ENCODE measurements at regions not wholly inside any gene's neighbourhood (a gene's known extent, or its start where the extent isn't known, plus 50 kb on each side); places are given as distances from the start of the nearest gene placed in this dataset.

DNA sequence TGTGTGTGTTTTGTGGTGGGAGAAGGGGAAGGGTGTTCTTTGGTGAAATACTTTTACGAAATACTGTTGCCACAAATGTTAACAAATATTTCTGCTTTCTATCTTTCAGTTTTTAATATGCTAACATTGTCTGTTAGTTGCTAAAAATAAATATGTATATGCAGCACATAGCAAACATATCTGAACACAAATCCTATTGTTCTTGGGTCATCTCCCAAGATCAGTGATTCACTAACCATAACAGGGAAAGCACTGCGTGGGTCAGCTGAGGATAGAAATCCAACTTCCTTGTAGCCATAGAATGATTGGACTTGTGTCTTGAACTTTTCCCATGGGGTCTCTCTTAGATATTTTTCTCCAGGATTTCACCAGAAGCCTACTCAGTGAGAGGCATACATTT lies 250.3 kb upstream of the FAM47A start:
- no peaks in the 10 kb centered on the region for H3K9me3 ChIP-seq
- no peaks in the 10 kb centered on the region for H3K36me3 ChIP-seq
- TF ChIP-seq POLR2A (IDR thresholded peaks at IDR 0.05) = no peak
- TF ChIP-seq, protein P1, sequence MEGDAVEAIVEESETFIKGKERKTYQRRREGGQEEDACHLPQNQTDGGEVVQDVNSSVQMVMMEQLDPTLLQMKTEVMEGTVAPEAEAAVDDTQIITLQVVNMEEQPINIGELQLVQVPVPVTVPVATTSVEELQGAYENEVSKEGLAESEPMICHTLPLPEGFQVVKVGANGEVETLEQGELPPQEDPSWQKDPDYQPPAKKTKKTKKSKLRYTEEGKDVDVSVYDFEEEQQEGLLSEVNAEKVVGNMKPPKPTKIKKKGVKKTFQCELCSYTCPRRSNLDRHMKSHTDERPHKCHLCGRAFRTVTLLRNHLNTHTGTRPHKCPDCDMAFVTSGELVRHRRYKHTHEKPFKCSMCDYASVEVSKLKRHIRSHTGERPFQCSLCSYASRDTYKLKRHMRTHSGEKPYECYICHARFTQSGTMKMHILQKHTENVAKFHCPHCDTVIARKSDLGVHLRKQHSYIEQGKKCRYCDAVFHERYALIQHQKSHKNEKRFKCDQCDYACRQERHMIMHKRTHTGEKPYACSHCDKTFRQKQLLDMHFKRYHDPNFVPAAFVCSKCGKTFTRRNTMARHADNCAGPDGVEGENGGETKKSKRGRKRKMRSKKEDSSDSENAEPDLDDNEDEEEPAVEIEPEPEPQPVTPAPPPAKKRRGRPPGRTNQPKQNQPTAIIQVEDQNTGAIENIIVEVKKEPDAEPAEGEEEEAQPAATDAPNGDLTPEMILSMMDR (IDR thresholded peaks at IDR 0.05 in 4 of 5, conservative IDR thresholded peaks at IDR 0.05 in 1 of 5) = no peak
- no peak overlapping the region for H3K4me3 ChIP-seq
- in situ Hi-C loops (cut with MboI; ENCODE audit: low sequenced_read_pairs in 4 of 4) = no loop called here
- ATAC-seq (no peak), DNase-seq (no peak)
- intact Hi-C loops (cut with DNase I; ENCODE audit: low total_unique reads) = no loop called here
- H3K4me1 ChIP-seq = no peaks in the 10 kb centered on the region
- no peak overlapping the region for H3K27ac ChIP-seq
- H3K27me3 ChIP-seq = no peaks in the 10 kb centered on the region

DNA sequence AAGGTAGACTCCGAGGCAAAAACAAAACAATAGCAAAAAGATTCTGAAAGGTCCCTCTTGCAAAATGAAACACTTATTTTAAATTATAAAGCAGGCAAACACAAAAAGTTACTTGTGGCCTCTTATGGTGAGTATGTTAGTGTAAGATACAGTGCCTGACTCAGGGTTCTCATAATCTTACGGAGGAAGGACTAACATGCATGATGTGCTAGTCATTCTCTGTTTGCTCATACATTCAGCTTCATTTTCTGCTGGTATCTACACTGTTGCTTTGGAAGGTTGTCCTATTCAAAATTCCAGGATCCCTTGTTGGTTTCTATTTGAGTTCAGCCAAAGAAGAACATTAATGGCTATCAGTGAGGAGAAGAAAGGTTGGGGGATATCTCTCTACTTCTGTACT lies 249.1 kb upstream of the FAM47A start:
- in situ Hi-C loops (cut with MboI; ENCODE audit: low sequenced_read_pairs in 4 of 4) = no loop called here
- no peak for TF ChIP-seq POLR2A (IDR thresholded peaks at IDR 0.05)
- TF ChIP-seq, protein P1 (IDR thresholded peaks at IDR 0.05 in 4 of 5, conservative IDR thresholded peaks at IDR 0.05 in 1 of 5) = no peak
- no peaks in the 10 kb centered on the region for H3K9me3 ChIP-seq
- H3K4me3 ChIP-seq = no peak overlapping the region
- H3K4me1 ChIP-seq = no peaks in the 10 kb centered on the region
- H3K27me3 ChIP-seq = no peaks in the 10 kb centered on the region
- intact Hi-C loops (cut with DNase I; ENCODE audit: low total_unique reads) = no loop called here
- H3K27ac ChIP-seq = no peak overlapping the region
- DNase-seq = no peak
- ATAC-seq = no peak
- no peaks in the 10 kb centered on the region for H3K36me3 ChIP-seq

DNA sequence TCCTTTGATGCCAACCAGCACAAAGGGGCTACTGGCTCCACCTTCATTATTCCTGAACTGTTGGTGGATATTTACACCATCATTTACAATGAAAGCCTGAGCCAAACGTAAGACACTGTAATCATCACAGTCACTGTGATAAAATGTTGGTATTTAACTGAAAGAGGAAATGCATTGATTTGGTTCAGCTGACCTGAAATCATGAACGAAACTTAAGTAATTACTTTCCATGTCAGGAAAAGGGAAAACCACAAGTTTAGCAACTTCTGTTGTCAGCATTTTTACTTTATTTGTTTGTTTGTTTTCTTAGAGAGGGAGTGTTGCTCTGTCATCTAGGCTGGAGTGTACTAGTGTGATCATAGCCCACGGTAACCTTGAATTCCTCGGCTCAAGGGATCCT lies 247.8 kb upstream of the FAM47A start:
- DNase-seq (no peak), ATAC-seq (no peak)
- Histone ChIP-seq H3K9me3 (no peaks in the 10 kb centered on the region), H3K4me3 (no peak overlapping the region), H3K36me3 (no peaks in the 10 kb centered on the region), H3K27ac (no peak overlapping the region), H3K27me3 (no peaks in the 10 kb centered on the region), H3K4me1 (no peaks in the 10 kb centered on the region)
- in situ Hi-C loops (cut with MboI; ENCODE audit: low sequenced_read_pairs in 4 of 4) = no loop called here
- intact Hi-C loops (cut with DNase I; ENCODE audit: low total_unique reads) = no loop called here
- TF ChIP-seq POLR2A (IDR thresholded peaks at IDR 0.05) = no peak
- TF ChIP-seq, protein P1 (IDR thresholded peaks at IDR 0.05 in 4 of 5, conservative IDR thresholded peaks at IDR 0.05 in 1 of 5) = no peak

DNA sequence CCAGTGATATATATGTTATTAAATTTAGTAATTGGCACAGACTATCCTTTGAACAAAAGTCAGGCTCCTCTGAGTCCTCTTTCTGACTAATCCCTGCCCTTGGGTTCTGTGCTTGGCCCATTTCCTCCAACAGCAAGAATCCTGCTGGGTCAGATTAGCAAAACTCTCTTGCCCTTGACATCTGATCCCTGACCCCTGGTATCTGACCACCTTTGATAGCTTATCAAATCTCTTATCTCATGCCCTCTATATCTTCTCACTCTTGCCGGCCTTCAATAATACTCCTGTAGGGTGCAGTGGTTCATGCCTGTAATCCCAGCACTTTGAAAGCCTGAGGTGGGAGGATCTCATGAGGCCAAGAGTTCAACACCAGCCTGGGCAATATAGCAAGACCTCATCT lies 245.5 kb upstream of the FAM47A start:
- intact Hi-C loops (cut with DNase I; ENCODE audit: low total_unique reads) (no loop called here), in situ Hi-C loops (cut with MboI; ENCODE audit: low sequenced_read_pairs in 4 of 4) (no loop called here)
- H3K4me1 ChIP-seq = no peaks in the 10 kb centered on the region
- no peak overlapping the region for H3K27ac ChIP-seq
- H3K36me3 ChIP-seq = no peaks in the 10 kb centered on the region
- DNase-seq = no peak
- ATAC-seq = no peak
- H3K4me3 ChIP-seq = no peak overlapping the region
- H3K27me3 ChIP-seq = no peaks in the 10 kb centered on the region
- no peaks in the 10 kb centered on the region for H3K9me3 ChIP-seq
- TF ChIP-seq, protein P1 (IDR thresholded peaks at IDR 0.05 in 4 of 5, conservative IDR thresholded peaks at IDR 0.05 in 1 of 5) = no peak
- TF ChIP-seq POLR2A (IDR thresholded peaks at IDR 0.05) = no peak

DNA sequence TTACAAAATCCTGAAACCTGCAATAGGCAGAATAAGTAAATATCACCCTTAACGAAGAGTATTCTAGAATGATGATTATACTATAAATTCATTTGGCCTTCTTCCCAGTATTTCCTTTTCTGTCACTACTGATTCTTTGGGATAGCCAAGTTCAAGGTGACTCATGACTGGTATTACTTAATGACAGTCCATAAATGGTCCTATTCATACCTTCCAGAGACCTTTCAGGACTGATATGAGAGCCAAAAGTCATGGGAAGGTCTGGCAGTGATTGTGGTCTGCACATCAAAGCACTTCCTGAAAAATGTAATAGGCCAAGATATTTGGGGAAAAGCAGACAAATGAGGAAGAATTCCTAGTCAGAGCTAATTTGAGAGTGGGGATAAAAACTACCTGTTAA lies 239.6 kb upstream of the FAM47A start:
- Histone ChIP-seq H3K9me3 (no peaks in the 10 kb centered on the region), H3K36me3 (no peaks in the 10 kb centered on the region), H3K4me1 (no peaks in the 10 kb centered on the region), H3K4me3 (no peak overlapping the region), H3K27ac (no peak overlapping the region), H3K27me3 (no peaks in the 10 kb centered on the region)
- ATAC-seq = no peak
- TF ChIP-seq POLR2A (IDR thresholded peaks at IDR 0.05) = no peak
- TF ChIP-seq, protein P1 (IDR thresholded peaks at IDR 0.05 in 4 of 5, conservative IDR thresholded peaks at IDR 0.05 in 1 of 5) = no peak
- in situ Hi-C loops (cut with MboI; ENCODE audit: low sequenced_read_pairs in 4 of 4) = no loop called here
- intact Hi-C loops (cut with DNase I; ENCODE audit: low total_unique reads) = no loop called here
- DNase-seq = no peak

All from gastrocnemius medialis (tissue), 4 donors.